ENCODE measurements at regions not wholly inside any gene's neighbourhood (a gene's known extent, or its start where the extent isn't known, plus 50 kb on each side); places are given as distances from the start of the nearest gene placed in this dataset.

- TF ChIP-seq CTCF (IDR thresholded peaks at IDR 0.05; ENCODE audit: low read depth, low read length), result no peak
- peak overlapping the region; percentile 68 for H3K4me3 ChIP-seq (ENCODE audit: low read depth, low read length)
Measured at GRCh38 chr22:46052331-46052771, 75.4 kb upstream of the WNT7B start.

GRCh38 chr22:46052801-46053562 lies 76.0 kb upstream of the WNT7B start:
- peak overlapping the region; percentile 68 for H3K4me3 ChIP-seq (ENCODE audit: low read depth, low read length)

GRCh38 chr22:46053563-46054090 lies 76.7 kb upstream of the WNT7B start:
- peak overlapping the region; percentile 68 for H3K4me3 ChIP-seq (ENCODE audit: low read depth, low read length)

More at GRCh38 chr22:46052801-46053562, 76.0 kb upstream of the WNT7B start:
- TF ChIP-seq CTCF (IDR thresholded peaks at IDR 0.05; ENCODE audit: low read depth, low read length), result no peak

GRCh38 chr22:46054091-46055073 lies 77.4 kb upstream of the WNT7B start:
- TF ChIP-seq CTCF (IDR thresholded peaks at IDR 0.05; ENCODE audit: low read depth, low read length), result no peak
- H3K4me3 ChIP-seq (ENCODE audit: low read depth, low read length), result peak overlapping the region; percentile 68

More at GRCh38 chr22:46053563-46054090, 76.7 kb upstream of the WNT7B start:
- no peak for TF ChIP-seq CTCF (IDR thresholded peaks at IDR 0.05; ENCODE audit: low read depth, low read length)

GRCh38 chr22:46055181-46055875 lies 78.4 kb upstream of the WNT7B start:
- peak overlapping the region; percentile 68; the same call in 1 of the 2 replicates for H3K4me3 ChIP-seq (ENCODE audit: low read depth, low read length)
- TF ChIP-seq CTCF (IDR thresholded peaks at IDR 0.05; ENCODE audit: low read depth, low read length), result no peak

GRCh38 chr22:46055911-46056545 lies 79.1 kb upstream of the WNT7B start:
- no peak for TF ChIP-seq CTCF (IDR thresholded peaks at IDR 0.05; ENCODE audit: low read depth, low read length)
- no peak overlapping the region for H3K4me3 ChIP-seq (ENCODE audit: low read depth, low read length)
